ENCODE measurements at regions not wholly inside any gene's neighbourhood (a gene's known extent, or its start where the extent isn't known, plus 50 kb on each side); places are given as distances from the start of the nearest gene placed in this dataset.

- TF ChIP-seq CTCF (IDR thresholded peaks at IDR 0.05; ENCODE audit: insufficient read depth, low read depth, low read length, missing control alignments) = no peak
- DNase-seq (ENCODE audit: low read depth) = peak; percentile 84
- H3K4me3 ChIP-seq (ENCODE audit: low read length) = no peak overlapping the region
Observed at GRCh38 chr4:133865612-133866327, 335.8 kb downstream of the PABPC4L start.

- no peak overlapping the region for H3K4me3 ChIP-seq (ENCODE audit: low read length)
- no peak for TF ChIP-seq CTCF (IDR thresholded peaks at IDR 0.05; ENCODE audit: insufficient read depth, low read depth, low read length, missing control alignments)
- no peak for DNase-seq (ENCODE audit: low read depth)
Observed at GRCh38 chr4:133863153-133863552, 338.4 kb downstream of the PABPC4L start.

- H3K4me3 ChIP-seq (ENCODE audit: low read length) = no peak overlapping the region
- no peak for TF ChIP-seq CTCF (IDR thresholded peaks at IDR 0.05; ENCODE audit: insufficient read depth, low read depth, low read length, missing control alignments)
- DNase-seq (ENCODE audit: low read depth) = no peak
Observed at GRCh38 chr4:133856731-133857355, 344.7 kb downstream of the PABPC4L start.

GRCh38 chr4:133855001-133855400, 346.6 kb downstream of the PABPC4L start:
- no peak overlapping the region for H3K4me3 ChIP-seq (ENCODE audit: low read length)
- TF ChIP-seq CTCF (IDR thresholded peaks at IDR 0.05; ENCODE audit: insufficient read depth, low read depth, low read length, missing control alignments) = no peak
- DNase-seq (ENCODE audit: low read depth) = no peak

- peak; percentile 19 for DNase-seq (ENCODE audit: low read depth)
- no peak overlapping the region for H3K4me3 ChIP-seq (ENCODE audit: low read length)
- TF ChIP-seq CTCF (IDR thresholded peaks at IDR 0.05; ENCODE audit: insufficient read depth, low read depth, low read length, missing control alignments) = no peak
Observed at GRCh38 chr4:133839326-133839725, 362.3 kb downstream of the PABPC4L start.

GRCh38 chr4:133823177-133823576, 378.4 kb downstream of the PABPC4L start:
- no peak for DNase-seq (ENCODE audit: low read depth)
- TF ChIP-seq CTCF (IDR thresholded peaks at IDR 0.05; ENCODE audit: insufficient read depth, low read depth, low read length, missing control alignments) = no peak
- H3K4me3 ChIP-seq (ENCODE audit: low read length) = no peak overlapping the region

GRCh38 chr4:133812954-133813353, 388.6 kb downstream of the PABPC4L start:
- no peak for TF ChIP-seq CTCF (IDR thresholded peaks at IDR 0.05; ENCODE audit: insufficient read depth, low read depth, low read length, missing control alignments)
- no peak overlapping the region for H3K4me3 ChIP-seq (ENCODE audit: low read length)
- DNase-seq (ENCODE audit: low read depth) = no peak

Data from epithelial cell of esophagus (primary cell).